Dermis microvascular lymphatic vessel endothelial cell (primary cell): ENCODE measurements at regions not wholly inside any gene's neighbourhood (a gene's known extent, or its start where the extent isn't known, plus 50 kb on each side); places are given as distances from the start of the nearest gene placed in this dataset.
A peak's percentile ranks its signal among the peaks of the same experiment; 100 is the strongest.
"Not testable (repeated sequence)": the region's sequence is repeated elsewhere in the genome, so short reads cannot be mapped to it uniquely, and the experiment has no call there.

Experiments
- DNase-seq, 2 donors: peaks; one replicate each; pipeline versions ENCODE4 v3.0.0 to v3.0.0-alpha.2; 2010; ENCODE audit warnings: low read depth in 2 of 2

- DNase-seq, result no peak
Observed at GRCh38 chr5:159497221-159497620, 166.9 kb upstream of the IL12B start.

GRCh38 chr5:159498630-159499029 is 168.3 kb upstream of the IL12B start:
- DNase-seq, result no peak

GRCh38 chr5:159502116-159502515 is 171.8 kb upstream of the IL12B start:
- DNase-seq, result not testable (repeated sequence)

- no peak for DNase-seq
Observed at GRCh38 chr5:159503236-159503635, 172.9 kb upstream of the IL12B start.

GRCh38 chr5:159504106-159504856 is 174.0 kb upstream of the IL12B start:
- DNase-seq, result no peak

- DNase-seq, result no peak
Observed at GRCh38 chr5:159504857-159505304, 174.6 kb upstream of the IL12B start.

GRCh38 chr5:159507055-159507454 is 176.8 kb upstream of the IL12B start:
- DNase-seq, result no peak

- DNase-seq, result no peak
Observed at GRCh38 chr5:159507661-159508060, 177.4 kb upstream of the IL12B start.

- DNase-seq, result no peak
Observed at GRCh38 chr5:159508344-159508743, 178.1 kb upstream of the IL12B start.

GRCh38 chr5:159509002-159509660 is 178.8 kb upstream of the IL12B start:
- DNase-seq, result no peak

GRCh38 chr5:159510282-159510681 is 180.0 kb upstream of the IL12B start:
- no peak for DNase-seq

- no peak for DNase-seq
Observed at GRCh38 chr5:159511570-159511969, 181.3 kb upstream of the IL12B start.

- no peak for DNase-seq
Observed at GRCh38 chr5:159512064-159512463, 181.8 kb upstream of the IL12B start.

- DNase-seq, result no peak
Observed at GRCh38 chr5:159514229-159514810, 184.0 kb upstream of the IL12B start.

GRCh38 chr5:159515197-159515596 is 184.9 kb upstream of the IL12B start:
- DNase-seq, result no peak

- peak; percentile 9 to 67 for DNase-seq
Observed at GRCh38 chr5:159515909-159516415, 185.7 kb upstream of the IL12B start.

GRCh38 chr5:159518371-159518770 is 188.1 kb upstream of the IL12B start:
- no peak for DNase-seq

- no peak for DNase-seq
Observed at GRCh38 chr5:159519365-159519764, 189.1 kb upstream of the IL12B start.

- DNase-seq, result no peak
Observed at GRCh38 chr5:159522841-159523240, 192.6 kb upstream of the IL12B start.

GRCh38 chr5:159524279-159524678 is 194.0 kb upstream of the IL12B start:
- not testable (repeated sequence) for DNase-seq

GRCh38 chr5:159525117-159525516 is 194.8 kb upstream of the IL12B start:
- DNase-seq, result no peak

- no peak for DNase-seq
Observed at GRCh38 chr5:159527546-159528254, 197.4 kb upstream of the IL12B start.
